ENCODE measurements at regions not wholly inside any gene's neighbourhood (a gene's known extent, or its start where the extent isn't known, plus 50 kb on each side); places are given as distances from the start of the nearest gene placed in this dataset.

DNA sequence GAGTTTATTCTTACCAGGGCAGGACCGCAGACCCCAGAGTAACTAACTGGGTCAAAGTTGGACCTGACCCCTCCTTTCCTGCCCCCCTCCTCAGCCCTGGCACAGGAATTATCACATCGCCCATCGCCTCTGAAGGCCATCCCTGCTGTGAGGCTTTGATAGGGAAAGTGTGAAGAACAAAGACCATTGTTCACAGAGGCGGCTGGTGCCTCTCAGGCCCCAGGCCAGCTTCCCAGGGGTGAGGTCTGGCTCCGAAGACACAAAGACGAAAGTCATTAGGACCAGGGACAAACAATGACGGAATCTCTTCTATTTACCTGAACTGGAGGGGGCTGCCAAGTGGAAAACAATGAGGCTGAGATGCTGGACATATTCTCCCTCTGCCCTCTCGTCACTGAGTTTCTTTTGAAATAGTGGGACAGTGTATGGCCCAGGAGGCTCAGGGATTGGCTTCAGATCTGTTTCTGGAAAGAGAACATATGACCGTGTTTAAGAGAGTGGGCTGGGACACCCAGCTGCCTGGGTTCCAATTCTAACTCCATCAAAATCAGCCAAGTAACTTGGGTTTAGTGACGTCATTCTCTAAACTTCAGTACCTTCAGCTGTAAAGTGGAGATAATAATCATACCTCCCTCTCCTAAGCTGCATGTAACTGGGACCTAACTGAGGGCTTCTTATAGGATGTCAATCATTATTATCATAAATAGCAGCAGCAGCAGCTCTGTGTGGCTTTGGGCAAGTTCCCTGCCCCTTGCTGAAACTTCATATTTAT is 769.4 kb downstream of the MED13L start:
- no peak for DNase-seq (ENCODE audit: low read depth in 2 of 2)

DNA sequence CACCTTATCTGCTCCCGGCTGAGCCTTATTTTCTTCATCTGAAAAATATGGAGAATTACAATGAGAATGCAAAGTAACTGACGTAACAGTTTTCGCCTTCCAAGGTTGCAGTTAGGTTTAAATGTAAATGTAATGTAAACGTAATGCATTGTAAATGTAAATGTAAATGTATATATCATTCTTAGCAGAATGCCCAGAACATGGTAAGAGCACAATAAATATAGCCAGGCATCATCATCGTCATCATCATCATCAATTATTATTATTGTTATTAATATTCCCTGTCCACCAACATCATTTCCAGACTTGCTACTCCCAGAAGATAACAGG is 770.0 kb downstream of the MED13L start:
- no peak for DNase-seq (ENCODE audit: low read depth in 2 of 2)

DNA sequence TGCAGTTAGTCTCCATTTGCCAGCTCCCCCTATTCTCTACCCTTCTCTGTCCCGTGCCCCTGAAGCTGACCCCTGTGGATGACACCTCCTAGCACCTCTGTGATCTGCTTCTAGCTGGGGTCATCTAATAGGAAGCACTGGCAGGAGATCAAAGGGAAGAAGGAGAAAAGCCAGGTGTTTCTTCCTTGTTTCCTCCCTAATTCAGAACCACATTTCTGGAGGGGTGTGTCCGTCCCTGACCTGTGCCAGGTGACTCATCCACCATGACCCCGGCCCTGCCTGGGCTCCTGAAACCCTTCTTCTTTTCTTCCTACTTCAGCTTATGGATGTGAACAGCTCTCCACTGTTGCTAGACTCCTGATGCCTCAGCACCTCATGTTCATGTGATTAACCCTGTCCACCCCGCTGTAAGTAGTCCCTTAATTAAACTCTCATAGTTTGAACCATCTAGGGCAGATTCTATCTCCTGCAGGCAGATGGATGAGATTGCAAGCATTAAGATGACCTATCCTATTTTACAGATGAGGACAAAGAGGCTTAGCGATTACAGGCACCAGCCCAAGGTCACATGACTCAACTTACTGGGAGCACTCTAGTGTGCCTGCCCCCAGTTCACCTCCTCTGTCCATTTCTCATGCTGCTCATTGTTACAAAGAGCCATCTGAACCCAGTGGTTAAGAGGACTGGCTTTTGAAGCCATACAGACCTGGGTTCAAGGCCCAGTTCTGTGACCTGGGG is 770.5 kb downstream of the MED13L start:
- no peak for DNase-seq (ENCODE audit: low read depth in 2 of 2)

DNA sequence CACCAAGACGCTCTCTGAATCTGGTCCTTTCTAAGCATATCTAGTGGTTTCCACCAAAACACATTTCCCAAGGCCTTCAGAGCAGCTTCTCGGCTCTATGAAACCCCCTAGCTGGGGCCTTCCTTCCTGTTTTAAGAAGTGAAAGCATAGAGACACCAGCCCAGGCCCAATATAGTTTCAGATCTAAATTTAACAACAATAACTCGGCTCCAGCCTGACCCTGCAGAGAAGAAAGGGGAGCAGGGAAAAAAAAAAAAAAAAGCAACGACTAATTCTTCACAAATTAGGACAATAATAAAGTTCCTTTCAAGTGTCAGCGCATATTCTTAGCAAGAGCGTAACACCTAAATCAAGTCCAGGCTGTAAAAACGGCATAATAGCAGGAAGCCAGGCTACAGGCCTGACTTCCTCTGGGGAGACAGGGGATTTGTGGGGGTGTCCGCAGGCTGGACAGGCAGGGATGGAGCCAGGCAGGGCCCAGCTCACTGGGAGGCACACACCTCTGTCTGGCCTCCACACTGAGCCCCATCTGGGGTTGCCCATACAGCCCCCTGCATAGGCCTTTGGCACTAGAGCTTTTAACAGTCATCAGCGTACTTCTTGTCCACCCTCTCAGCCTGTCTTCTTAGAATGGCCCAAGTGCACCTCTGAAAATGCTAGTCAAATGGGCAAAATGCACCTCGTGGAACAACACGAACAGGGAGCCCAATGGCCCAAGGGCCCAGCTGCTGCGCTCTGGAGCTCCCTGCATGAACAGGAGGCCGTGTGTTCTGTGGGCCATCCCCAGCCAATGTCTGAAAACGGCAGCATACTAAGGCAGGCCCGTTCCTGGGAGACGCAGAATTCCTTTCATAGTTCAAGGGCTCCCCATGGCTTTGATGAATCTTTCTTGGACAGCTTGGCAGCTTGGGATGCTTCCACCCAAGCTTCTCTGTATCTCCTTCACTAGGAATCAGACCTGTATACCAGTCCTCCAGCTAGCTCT is 772.9 kb downstream of the MED13L start:
- DNase-seq (ENCODE audit: low read depth in 2 of 2), result no peak

- DNase-seq (ENCODE audit: low read depth in 2 of 2), result no peak
Measured at GRCh38 chr12:115500872-115501271, 776.6 kb downstream of the MED13L start.

DNA sequence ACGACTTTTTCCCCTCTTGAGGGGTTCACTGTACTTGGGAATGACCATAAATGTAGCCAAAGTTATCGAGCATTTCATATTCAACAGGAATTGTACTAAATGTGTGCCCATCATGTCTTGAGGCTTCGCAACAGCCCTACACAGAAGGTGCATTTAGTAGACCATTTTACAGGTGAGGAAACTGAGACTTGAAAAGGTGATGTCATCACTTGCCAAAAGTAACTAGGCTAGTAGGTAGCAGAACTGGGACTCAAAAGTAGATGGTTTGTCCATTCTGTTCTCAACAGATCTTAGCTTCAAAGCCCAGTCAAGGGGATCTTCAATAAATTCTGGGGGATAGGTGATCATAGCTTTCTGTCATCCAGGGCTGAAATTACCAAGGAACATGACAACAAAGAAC is 782.2 kb downstream of the MED13L start:
- DNase-seq (ENCODE audit: low read depth in 2 of 2), result no peak

DNA sequence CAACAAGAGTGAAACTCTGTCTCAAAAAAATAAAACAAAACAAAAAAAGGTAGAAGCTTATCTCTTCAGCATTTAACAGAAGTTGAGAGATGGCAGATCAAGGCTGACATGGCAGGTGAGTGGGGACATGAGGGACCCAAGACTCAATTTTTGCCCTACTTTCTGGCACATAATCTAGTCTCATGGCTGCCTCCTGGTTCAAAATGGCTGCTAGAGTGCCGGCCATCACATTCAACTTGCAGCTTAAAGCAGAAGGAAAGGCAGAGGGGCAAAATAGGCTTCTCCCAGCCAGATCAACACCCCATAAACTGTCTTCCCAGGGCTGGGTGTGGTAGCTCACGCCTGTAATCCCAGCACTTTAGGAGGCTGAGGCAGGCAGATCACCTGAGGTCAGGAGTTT is 784.9 kb downstream of the MED13L start:
- no peak for DNase-seq (ENCODE audit: low read depth in 2 of 2)

GRCh38 chr12:115491511-115492250 is 785.8 kb downstream of the MED13L start:
- DNase-seq (ENCODE audit: low read depth in 2 of 2), result no peak

DNA sequence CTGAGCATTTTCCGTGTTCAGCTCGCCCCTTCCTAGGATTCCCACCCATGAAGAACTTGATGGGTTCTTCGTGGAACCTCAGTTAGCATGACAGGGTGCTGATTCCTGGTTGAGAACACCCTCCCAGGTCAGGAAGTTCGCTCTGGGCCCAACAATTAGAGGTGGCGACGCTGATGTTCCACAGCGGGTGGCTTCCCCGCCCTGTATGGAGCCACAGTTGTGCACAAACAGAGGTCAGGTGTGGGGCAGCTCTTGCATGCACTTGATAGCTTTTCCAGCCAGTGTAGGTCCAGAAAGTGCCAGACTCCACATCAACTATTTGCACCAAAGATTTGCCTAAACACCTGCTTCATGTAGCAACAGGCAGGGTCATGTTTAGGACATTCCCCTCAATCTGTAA is 788.2 kb downstream of the MED13L start:
- no peak for DNase-seq (ENCODE audit: low read depth in 2 of 2)

GRCh38 chr12:115485967-115486366 is 791.5 kb downstream of the MED13L start:
- no peak for DNase-seq (ENCODE audit: low read depth in 2 of 2)

- no peak for DNase-seq (ENCODE audit: low read depth in 2 of 2)
Measured at GRCh38 chr12:115485503-115485902, 792.0 kb downstream of the MED13L start.

DNA sequence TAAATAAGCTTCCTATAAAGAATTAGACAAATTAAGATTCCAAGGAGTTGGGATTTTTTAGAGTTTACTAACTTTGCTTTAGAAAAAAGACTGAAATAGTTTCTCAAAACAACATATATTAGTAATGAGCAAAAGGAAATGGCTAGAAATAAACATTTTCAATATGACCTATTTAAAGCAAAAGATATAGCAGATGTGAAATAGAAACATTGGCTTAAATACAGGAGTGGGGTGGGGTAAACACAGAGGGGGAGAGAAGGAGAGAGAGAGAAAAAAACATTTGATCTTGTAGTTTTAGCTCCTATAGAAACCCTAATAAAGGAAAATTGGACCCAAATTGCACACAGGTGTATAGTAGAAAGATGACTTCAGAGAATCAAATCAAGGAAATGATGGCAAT is 794.5 kb downstream of the MED13L start:
- DNase-seq (ENCODE audit: low read depth in 2 of 2), result no peak

DNA sequence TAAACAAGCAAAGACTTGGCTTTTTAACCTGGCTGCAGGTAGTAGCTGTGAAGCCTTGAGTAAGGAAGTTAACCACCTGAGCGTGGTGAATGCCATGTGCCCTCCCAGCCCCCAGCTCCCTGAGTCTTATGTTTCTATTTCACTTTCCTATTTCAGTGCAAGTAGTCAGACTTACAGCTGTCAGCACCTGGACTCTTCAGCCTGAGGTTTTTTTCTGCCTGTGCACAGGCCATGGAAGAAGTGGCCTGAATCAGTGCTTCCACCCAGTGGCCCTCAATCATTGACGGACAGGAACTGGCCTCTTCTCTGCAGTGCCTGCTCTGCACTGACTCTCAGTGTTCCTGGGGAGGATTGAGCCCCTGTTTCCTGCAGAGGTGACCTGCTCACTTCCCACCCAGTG is 796.4 kb downstream of the MED13L start:
- no peak for DNase-seq (ENCODE audit: low read depth in 2 of 2)

DNA sequence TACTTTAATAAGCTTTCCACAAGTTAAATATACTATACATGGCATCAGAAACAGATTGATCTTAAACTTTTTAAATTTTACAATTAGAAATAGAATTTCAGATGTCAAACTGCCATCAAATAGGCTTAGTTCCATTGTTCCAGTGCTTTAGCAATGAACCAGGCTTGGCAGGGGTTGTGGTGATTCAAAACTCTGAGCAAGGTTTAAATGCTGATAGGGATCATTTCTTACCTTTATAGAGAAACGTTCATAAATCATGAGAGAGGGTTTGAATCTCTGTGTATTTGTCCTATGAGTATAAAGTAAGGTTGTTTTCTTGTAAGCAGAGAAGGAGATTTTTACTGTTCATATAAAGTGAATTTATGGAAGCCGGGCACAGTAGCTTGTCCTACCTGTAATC is 794.5 kb upstream of the TBX3 start:
- no peak for DNase-seq (ENCODE audit: low read depth in 2 of 2)

GRCh38 chr12:115474539-115475353 is 790.8 kb upstream of the TBX3 start:
- no peak for DNase-seq (ENCODE audit: low read depth in 2 of 2)

DNA sequence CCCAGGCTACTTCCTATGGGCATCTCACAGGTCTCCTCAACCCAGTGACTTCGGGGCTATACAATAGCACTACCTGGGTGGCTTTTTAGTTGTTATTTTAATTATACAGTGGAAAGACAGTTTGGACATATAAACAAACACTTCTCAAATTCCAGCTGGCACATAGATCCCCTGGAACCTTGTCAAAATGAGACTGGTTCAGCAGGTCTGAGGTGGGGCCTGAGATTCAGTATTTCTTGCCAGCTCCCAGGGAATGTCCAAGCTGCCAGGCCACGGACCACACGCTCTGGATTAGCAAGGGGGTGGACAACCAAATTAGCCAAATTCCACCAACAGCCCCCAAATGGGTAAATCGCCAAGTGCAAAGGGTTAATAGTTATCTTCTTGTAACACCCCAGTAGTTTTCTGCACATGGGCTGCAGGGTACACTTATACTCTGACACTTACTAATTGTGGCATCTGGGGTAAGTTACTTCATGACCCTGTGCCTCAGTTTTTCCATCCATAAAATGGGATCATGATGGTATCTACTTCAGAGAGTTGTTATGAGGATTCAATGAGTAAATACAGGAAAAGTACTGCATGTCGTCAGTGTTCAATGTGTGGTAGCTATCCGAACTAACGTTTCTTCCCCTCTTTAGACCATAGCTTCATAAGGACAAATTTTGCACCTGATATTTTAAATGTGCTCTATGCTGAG is 789.4 kb upstream of the TBX3 start:
- no peak for DNase-seq (ENCODE audit: low read depth in 2 of 2)

DNA sequence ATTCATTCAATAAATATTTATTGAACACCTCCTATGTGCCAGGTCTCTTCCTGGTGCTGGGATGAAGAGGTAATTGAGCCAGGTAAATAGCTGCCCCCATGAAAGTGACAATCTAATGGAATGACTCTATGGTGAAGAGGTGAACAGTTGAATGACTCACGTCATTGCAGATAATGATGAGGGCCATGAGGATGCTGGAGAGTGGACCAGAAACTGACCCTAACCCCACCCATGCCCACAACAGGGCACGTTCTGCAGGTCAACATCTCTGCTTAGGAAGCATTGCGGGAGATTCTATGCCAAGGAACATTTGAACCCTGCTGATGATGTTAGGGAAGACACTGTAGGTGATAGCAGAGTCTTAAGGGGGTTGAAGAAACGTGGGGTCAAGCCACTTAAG is 788.9 kb upstream of the TBX3 start:
- no peak for DNase-seq (ENCODE audit: low read depth in 2 of 2)

DNA sequence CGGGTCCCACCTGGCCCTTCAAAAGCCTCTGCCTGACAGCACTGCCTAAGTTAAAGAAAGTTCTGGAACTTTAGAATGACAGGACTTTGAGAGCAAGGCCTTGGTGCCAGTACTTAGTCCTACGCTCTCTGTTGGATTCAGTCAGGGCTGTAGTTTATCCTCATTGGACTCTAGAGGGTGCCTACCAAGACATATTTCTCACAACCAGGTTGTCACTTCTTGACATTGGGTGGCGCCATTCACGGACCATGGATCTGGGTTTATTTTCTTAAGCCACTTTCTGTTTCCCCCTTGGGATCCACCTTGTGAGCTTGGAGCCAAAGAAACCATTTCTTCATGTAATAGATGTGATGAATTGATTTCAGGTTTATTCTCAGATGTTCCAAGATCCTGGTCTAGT is 787.0 kb upstream of the TBX3 start:
- DNase-seq (ENCODE audit: low read depth in 2 of 2), result no peak

GRCh38 chr12:115470526-115470925 is 786.6 kb upstream of the TBX3 start:
- no peak for DNase-seq (ENCODE audit: low read depth in 2 of 2)

DNA sequence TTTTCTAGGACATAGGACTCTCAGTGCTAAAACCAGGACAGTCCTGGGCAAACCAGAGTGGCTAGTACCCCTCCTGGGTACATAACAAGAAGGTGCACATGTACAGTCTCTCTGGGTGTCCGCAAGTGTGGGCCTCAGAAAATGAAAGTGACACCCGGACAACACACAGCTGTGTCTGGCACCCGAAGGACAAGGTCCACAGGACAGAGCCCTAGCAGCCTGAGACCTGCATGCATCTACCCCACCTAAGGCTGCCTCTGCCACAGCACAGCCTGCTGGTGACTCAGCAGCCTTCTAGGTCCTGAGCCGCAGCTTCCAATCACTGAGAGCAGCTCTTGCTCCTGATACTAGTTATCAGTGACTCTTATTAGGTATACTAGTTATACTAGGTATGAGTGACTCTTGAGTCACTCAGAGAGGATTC is 784.1 kb upstream of the TBX3 start:
- DNase-seq (ENCODE audit: low read depth in 2 of 2), result no peak
